H9 (cell line): ENCODE measurements at regions not wholly inside any gene's neighbourhood (a gene's known extent, or its start where the extent isn't known, plus 50 kb on each side); places are given as distances from the start of the nearest gene placed in this dataset.

Experiments used
- DNase-seq: peaks from one replicate; pipeline ENCODE4 v3.0.0-alpha.2; 2017
- H2AFZ ChIP-seq: one replicate; pipeline ENCODE4 v1.6.1; 2013; ENCODE audit warnings: mild to moderate bottlenecking, low read length, control low read depth, moderate library complexity
- H2AK5ac ChIP-seq: 2 replicates; pipeline ENCODE4 v1.6.1; 2013; ENCODE audit warnings: low read length, control low read depth, mixed read lengths; ENCODE audit not compliant: insufficient read length
- H2BK120ac ChIP-seq: one replicate; pipeline ENCODE4 v1.6.1; 2013; ENCODE audit warnings: low read depth, mild to moderate bottlenecking, low read length, control low read depth, inconsistent platforms; ENCODE audit not compliant: poor library complexity, severe bottlenecking
- H2BK12ac ChIP-seq: 2 replicates; pipeline ENCODE4 v1.6.1; 2013; ENCODE audit warnings: low read length, control low read depth, mixed read lengths, low read depth; ENCODE audit not compliant: insufficient read length
- H2BK15ac ChIP-seq: 2 replicates; pipeline ENCODE4 v1.6.1; 2013; ENCODE audit warnings: low read depth, low read length, control low read depth
- H2BK20ac ChIP-seq: one replicate; pipeline ENCODE4 v1.6.1; 2013; ENCODE audit warnings: low read depth, mild to moderate bottlenecking, low read length, control low read depth, inconsistent platforms; ENCODE audit not compliant: poor library complexity, severe bottlenecking
- H2BK5ac ChIP-seq: 2 replicates; pipeline ENCODE4 v1.6.1; 2013; ENCODE audit warnings: low read length, control low read depth, mixed read lengths; ENCODE audit not compliant: insufficient read length
- H3K14ac ChIP-seq: 2 replicates; pipeline ENCODE4 v1.6.1; 2013; ENCODE audit warnings: low read length, control low read depth; ENCODE audit not compliant: insufficient read depth
- H3K18ac ChIP-seq: 2 replicates; pipeline ENCODE4 v1.6.1; 2013; ENCODE audit warnings: low read depth, mild to moderate bottlenecking, mixed read lengths, low read length, control low read depth; ENCODE audit not compliant: insufficient read length
- H3K23ac ChIP-seq: 2 replicates; pipeline ENCODE4 v1.6.1; 2013; ENCODE audit warnings: low read length, control low read depth, mixed read lengths, low read depth; ENCODE audit not compliant: insufficient read length
- H3K23me2 ChIP-seq: 2 replicates; pipeline ENCODE4 v1.6.1; 2013; ENCODE audit warnings: low read depth, mild to moderate bottlenecking, mixed read lengths, low read length, control low read depth; ENCODE audit not compliant: insufficient read length, poor library complexity, severe bottlenecking
- H3K27ac ChIP-seq: 2 replicates; pipeline ENCODE4 v1.5.1; 2013; ENCODE audit warnings: low read length, control low read depth, mixed read lengths, low read depth; ENCODE audit not compliant: insufficient read length
- H3K27me3 ChIP-seq: 2 replicates; pipeline ENCODE4 v1.6.1; 2013; ENCODE audit warnings: low read length, control low read depth, inconsistent platforms; ENCODE audit not compliant: insufficient read depth
- H3K4ac ChIP-seq: 2 replicates; pipeline ENCODE4 v1.6.1; 2013; ENCODE audit warnings: low read depth, mild to moderate bottlenecking, control low read depth, inconsistent platforms, low read length, moderate library complexity
- H3K4me1 ChIP-seq: 2 replicates; pipeline ENCODE4 v1.6.1; 2013; ENCODE audit warnings: low read length, control low read depth, inconsistent platforms; ENCODE audit not compliant: insufficient read depth
- H3K4me2 ChIP-seq: 2 replicates; pipeline ENCODE4 v1.6.1; 2013; ENCODE audit warnings: low read length, control low read depth, mixed read lengths; ENCODE audit not compliant: insufficient read length, insufficient read depth
- H3K56ac ChIP-seq: 2 replicates; pipeline ENCODE4 v1.6.1; 2013; ENCODE audit warnings: low read depth, mild to moderate bottlenecking, mixed read lengths, low read length, control low read depth; ENCODE audit not compliant: insufficient read length
- H3K79me1 ChIP-seq: 2 replicates; pipeline ENCODE4 v1.6.1; 2013; ENCODE audit warnings: low read depth, mild to moderate bottlenecking, moderate library complexity, low read length, control low read depth, inconsistent platforms; ENCODE audit not compliant: insufficient read depth, poor library complexity, severe bottlenecking
- H3K79me2 ChIP-seq: 2 replicates; pipeline ENCODE4 v1.6.1; 2013; ENCODE audit warnings: low read length, control low read depth, inconsistent platforms; ENCODE audit not compliant: insufficient read depth
- H3K9ac ChIP-seq: 2 replicates; pipeline ENCODE4 v1.6.1; 2013; ENCODE audit warnings: low read length, control low read depth, mixed read lengths; ENCODE audit not compliant: insufficient read length; ENCODE audit errors: extremely low read depth
- H3K9me3 ChIP-seq: one replicate; pipeline ENCODE4 v1.6.1; 2013; ENCODE audit warnings: low read depth, low read length, inconsistent platforms; ENCODE audit not compliant: control insufficient read depth
- H3T11ph ChIP-seq: one replicate; pipeline ENCODE4 v1.6.1; 2013; ENCODE audit warnings: mild to moderate bottlenecking, low read length, control low read depth, inconsistent platforms
- H4K20me1 ChIP-seq: one replicate; pipeline ENCODE4 v1.6.1; 2013; ENCODE audit not compliant: control insufficient read depth, insufficient read length, insufficient read depth
- H4K5ac ChIP-seq: 2 replicates; pipeline ENCODE4 v1.6.1; 2013; ENCODE audit warnings: low read depth, mild to moderate bottlenecking, mixed read lengths, low read length, control low read depth; ENCODE audit not compliant: insufficient read length
- H4K8ac ChIP-seq: replicated peaks from 2 replicates; pipeline ENCODE4 v1.6.1; 2013; ENCODE audit warnings: low read length, control low read depth, mixed read lengths, low read depth; ENCODE audit not compliant: insufficient read length
- H4K91ac ChIP-seq: 2 replicates; pipeline ENCODE4 v1.6.1; 2013; ENCODE audit warnings: low read depth, mild to moderate bottlenecking, moderate library complexity, mixed read lengths, low read length, control low read depth; ENCODE audit not compliant: insufficient read length
- H3K27ac Mint-ChIP-seq, 3 experiments: 2 replicates in 2 of 3; 3 replicates in 1 of 3; pipeline ENCODE4 v1.8.0; 2020 to 2021; ENCODE audit warnings: mixed read lengths in 3 of 3, mild to moderate bottlenecking in 1 of 3, moderate library complexity in 1 of 3
- H3K27me3 Mint-ChIP-seq: 2 replicates; pipeline ENCODE4 v1.8.0; 2021; ENCODE audit warnings: low read depth, mild to moderate bottlenecking, moderate library complexity, mixed read lengths
- H3K36me3 Mint-ChIP-seq, 3 experiments: 2 replicates in 2 of 3; 3 replicates in 1 of 3; pipeline ENCODE4 v1.8.0; 2020 to 2021; ENCODE audit warnings: low read depth in 3 of 3, mixed read lengths in 3 of 3; ENCODE audit not compliant: insufficient read depth in 1 of 3
- H3K4me1 Mint-ChIP-seq, 2 experiments: 2 replicates each; pipeline ENCODE4 v1.8.0; 2020; ENCODE audit warnings: mixed read lengths in 2 of 2
- H3K4me3 Mint-ChIP-seq, 2 experiments: 2 replicates in 1 of 2; 3 replicates in 1 of 2; pipeline ENCODE4 v1.8.0; 2020 to 2021; ENCODE audit warnings: mild to moderate bottlenecking in 2 of 2, mixed read lengths in 2 of 2, moderate library complexity in 1 of 2
- H3K9me3 Mint-ChIP-seq, 2 experiments: 2 replicates in 1 of 2; 3 replicates in 1 of 2; pipeline ENCODE4 v1.8.0; 2020; ENCODE audit warnings: mild to moderate bottlenecking in 2 of 2, mixed read lengths in 2 of 2, moderate library complexity in 1 of 2
- WGBS: extraction: QIAGEN DNeasy Blood & Tissue Kit; methylation state at CpG from one replicate; pipeline ENCODE4 v1.1.7; 2013; ENCODE audit warnings: missing lambda C conversion rate, low lambda C conversion rate, mixed read lengths; ENCODE audit not compliant: insufficient read length; ENCODE audit errors: extremely low coverage; 5-methylcytosine and 5-hydroxymethylcytosine counted together
- TF ChIP-seq, protein P1 (sequence below): fragments of 200-600 bp; sonication (generic); conservative IDR thresholded peaks from 3 replicates; pipeline ENCODE4 v1.8.0; 2021; ENCODE audit warnings: antibody characterized with exemption, mild to moderate bottlenecking

DNA sequence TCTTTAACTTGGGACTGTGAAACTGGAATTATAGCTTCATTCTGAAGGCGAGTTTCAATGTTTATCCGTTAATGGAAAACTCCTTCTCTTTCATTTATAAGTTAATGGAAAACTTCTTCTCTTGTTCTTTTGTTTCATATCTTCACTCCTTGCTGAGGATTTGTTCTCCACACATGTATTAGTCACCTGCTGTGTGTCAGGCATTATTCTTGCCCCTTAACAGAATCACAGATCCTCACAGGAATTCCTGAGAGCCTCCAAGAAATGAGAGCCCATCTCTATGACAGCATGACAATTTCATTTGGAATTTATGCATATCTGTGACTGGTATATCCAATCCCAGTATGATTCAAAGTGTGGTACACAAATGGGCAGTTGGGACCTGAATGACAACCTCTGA, 545.8 kb downstream of the BCL11A start:
- DNase-seq: no peak
- peaks cover 4 to 7% of the 10 kb centered on the region in 2 experiments for H3K4me1 Mint-ChIP-seq
- TF ChIP-seq, protein P1, sequence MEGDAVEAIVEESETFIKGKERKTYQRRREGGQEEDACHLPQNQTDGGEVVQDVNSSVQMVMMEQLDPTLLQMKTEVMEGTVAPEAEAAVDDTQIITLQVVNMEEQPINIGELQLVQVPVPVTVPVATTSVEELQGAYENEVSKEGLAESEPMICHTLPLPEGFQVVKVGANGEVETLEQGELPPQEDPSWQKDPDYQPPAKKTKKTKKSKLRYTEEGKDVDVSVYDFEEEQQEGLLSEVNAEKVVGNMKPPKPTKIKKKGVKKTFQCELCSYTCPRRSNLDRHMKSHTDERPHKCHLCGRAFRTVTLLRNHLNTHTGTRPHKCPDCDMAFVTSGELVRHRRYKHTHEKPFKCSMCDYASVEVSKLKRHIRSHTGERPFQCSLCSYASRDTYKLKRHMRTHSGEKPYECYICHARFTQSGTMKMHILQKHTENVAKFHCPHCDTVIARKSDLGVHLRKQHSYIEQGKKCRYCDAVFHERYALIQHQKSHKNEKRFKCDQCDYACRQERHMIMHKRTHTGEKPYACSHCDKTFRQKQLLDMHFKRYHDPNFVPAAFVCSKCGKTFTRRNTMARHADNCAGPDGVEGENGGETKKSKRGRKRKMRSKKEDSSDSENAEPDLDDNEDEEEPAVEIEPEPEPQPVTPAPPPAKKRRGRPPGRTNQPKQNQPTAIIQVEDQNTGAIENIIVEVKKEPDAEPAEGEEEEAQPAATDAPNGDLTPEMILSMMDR: no peak

More for the DNA sequence above, 545.8 kb downstream of the BCL11A start:
- H2AFZ ChIP-seq: no peak overlapping the region
- no peak overlapping the region for H3K27ac Mint-ChIP-seq
- no peaks in the 10 kb centered on the region for H3K9me3 ChIP-seq
- no CpG with 5 or more reads among the region's 2 CpGs for WGBS
- H3K23ac ChIP-seq: no peak overlapping the region
- H3K79me2 ChIP-seq: no peaks in the 10 kb centered on the region
- no peaks in the 10 kb centered on the region for H3K4me1 ChIP-seq
- H4K20me1 ChIP-seq: no peaks in the 10 kb centered on the region
- no peaks in the 10 kb centered on the region for H3K79me1 ChIP-seq
- no peaks in the 10 kb centered on the region for H3K36me3 Mint-ChIP-seq
- no peak overlapping the region for H2BK120ac ChIP-seq
- H3K27me3 ChIP-seq: no peaks in the 10 kb centered on the region
- H2AK5ac ChIP-seq: no peak overlapping the region
- H4K5ac ChIP-seq: no peak overlapping the region
- no peaks in the 10 kb centered on the region for H3K27me3 Mint-ChIP-seq
- H3K56ac ChIP-seq: no peak overlapping the region
- no peak overlapping the region for H4K91ac ChIP-seq
- no peak overlapping the region for H3T11ph ChIP-seq
- H3K4me2 ChIP-seq: no peak overlapping the region
- H2BK12ac ChIP-seq: no peak overlapping the region
- H2BK15ac ChIP-seq: no peak overlapping the region
- H4K8ac ChIP-seq: no peak overlapping the region
- no peak overlapping the region for H3K14ac ChIP-seq
- no peak overlapping the region for H2BK20ac ChIP-seq
- H3K27ac ChIP-seq: no peak overlapping the region
- no peak overlapping the region for H3K4ac ChIP-seq
- H2BK5ac ChIP-seq: no peak overlapping the region
- no peak overlapping the region for H3K18ac ChIP-seq
- H3K23me2 ChIP-seq: no peaks in the 10 kb centered on the region
- H3K4me3 Mint-ChIP-seq: no peak overlapping the region
- H3K9me3 Mint-ChIP-seq: no peaks in the 10 kb centered on the region
- H3K9ac ChIP-seq: no peak overlapping the region
